GM23338 (cell line): ENCODE measurements at regions not wholly inside any gene's neighbourhood (a gene's known extent, or its start where the extent isn't known, plus 50 kb on each side); places are given as distances from the start of the nearest gene placed in this dataset.

Experiments used
- ATAC-seq: fragments of 200-7000 bp; cut with Tn5 transposase; 3 replicates; pipeline ENCODE4 v1.9.1; 2020
- DNase-seq: peaks from one replicate; pipeline ENCODE4 v3.0.0-alpha.2; 2015; ENCODE audit warnings: low spot score
- H2AFZ ChIP-seq: fragments of 200-600 bp; sonication (generic); 2 replicates; pipeline ENCODE4 v1.8.0; 2016; ENCODE audit warnings: antibody characterized with exemption, mild to moderate bottlenecking, moderate library complexity
- H3F3A ChIP-seq: fragments of 200-600 bp; sonication (generic); replicated peaks from 2 replicates; pipeline ENCODE4 v1.8.0; 2017; ENCODE audit warnings: antibody characterized with exemption, mixed run types, low read depth
- H3K27ac ChIP-seq: fragments of 200-600 bp; sonication (generic); 2 replicates; pipeline ENCODE4 v1.6.1; 2016; ENCODE audit warnings: low read depth
- H3K27me3 ChIP-seq: fragments of 200-600 bp; sonication (generic); 2 replicates; pipeline ENCODE4 v1.8.0; 2016; ENCODE audit warnings: mild to moderate bottlenecking, mixed run types, moderate library complexity; ENCODE audit not compliant: insufficient read depth
- H3K36me3 ChIP-seq: fragments of 200-600 bp; sonication (generic); 2 replicates; pipeline ENCODE4 v1.8.0; 2016; ENCODE audit warnings: mild to moderate bottlenecking; ENCODE audit not compliant: insufficient read depth
- H3K4me1 ChIP-seq: fragments of 200-600 bp; sonication (generic); 2 replicates; pipeline ENCODE4 v1.8.0; 2016; ENCODE audit warnings: mild to moderate bottlenecking, moderate library complexity; ENCODE audit not compliant: insufficient read depth
- H3K4me2 ChIP-seq: fragments of 200-600 bp; sonication (generic); 2 replicates; pipeline ENCODE4 v1.7.1; 2017; ENCODE audit warnings: mixed run types
- H3K4me3 ChIP-seq: fragments of 200-600 bp; sonication (generic); 2 replicates; pipeline ENCODE4 v1.6.1; 2016; ENCODE audit warnings: mixed run types
- H3K79me2 ChIP-seq: fragments of 200-600 bp; sonication (generic); replicated peaks from 2 replicates; pipeline ENCODE4 v1.8.0; 2017; ENCODE audit warnings: mild to moderate bottlenecking; ENCODE audit not compliant: insufficient read depth
- H3K9me2 ChIP-seq: fragments of 200-600 bp; sonication (generic); 2 replicates; pipeline ENCODE4 v1.8.0; 2017; ENCODE audit not compliant: insufficient read depth
- H4K20me1 ChIP-seq: fragments of 200-600 bp; sonication (generic); replicated peaks from 2 replicates; pipeline ENCODE4 v1.8.0; 2017; ENCODE audit warnings: mild to moderate bottlenecking; ENCODE audit not compliant: insufficient read depth
- H3K27ac Mint-ChIP-seq: 2 replicates; pipeline ENCODE4 v1.8.0; 2020; ENCODE audit warnings: inconsistent platforms, mild to moderate bottlenecking, moderate library complexity, mixed read lengths
- H3K27me3 Mint-ChIP-seq: 3 replicates; pipeline ENCODE4 v1.8.0; 2022; ENCODE audit warnings: low read depth, mild to moderate bottlenecking, moderate library complexity, mixed read lengths, inconsistent platforms; ENCODE audit not compliant: insufficient read depth, poor library complexity
- H3K36me3 Mint-ChIP-seq: 3 replicates; pipeline ENCODE4 v1.8.0; 2021; ENCODE audit warnings: low read depth, mild to moderate bottlenecking, inconsistent platforms, moderate library complexity, mixed read lengths
- H3K4me1 Mint-ChIP-seq: 3 replicates; pipeline ENCODE4 v1.8.0; 2020; ENCODE audit warnings: mild to moderate bottlenecking, inconsistent platforms, mixed read lengths
- H3K4me3 Mint-ChIP-seq: 3 replicates; pipeline ENCODE4 v1.8.0; 2021; ENCODE audit warnings: moderate library complexity, mild to moderate bottlenecking, inconsistent platforms, mixed read lengths
- H3K9me3 Mint-ChIP-seq: 3 replicates; pipeline ENCODE4 v1.8.0; 2020; ENCODE audit warnings: moderate library complexity, mild to moderate bottlenecking, inconsistent platforms, mixed read lengths
- EZH2phosphoT487 ChIP-seq: fragments of 200-600 bp; sonication (generic); IDR thresholded peaks from one replicate; pipeline ENCODE4 v1.8.1; 2018; ENCODE audit warnings: antibody characterized with exemption; ENCODE audit not compliant: unreplicated experiment
- POLR2AphosphoS5 ChIP-seq: IDR thresholded peaks from 2 replicates; pipeline ENCODE4 v1.6.1; 2016; ENCODE audit warnings: antibody characterized with exemption, low read depth
- STAT1 ChIP-seq: IDR thresholded peaks from one replicate; pipeline ENCODE4 v1.6.1; 2016; ENCODE audit warnings: antibody characterized with exemption; ENCODE audit not compliant: unreplicated experiment
- ZNF114 ChIP-seq: fragments of 250-450 bp; sonication (Bioruptor Pico); IDR thresholded peaks from 2 replicates; pipeline ENCODE4 v1.5.0; 2020; ENCODE audit warnings: mild to moderate bottlenecking, moderate library complexity
- ZNF331 ChIP-seq: fragments of 250-450 bp; sonication (Bioruptor Pico); IDR thresholded peaks from 2 replicates; pipeline ENCODE4 v1.5.0; 2020; ENCODE audit warnings: low read depth, mild to moderate bottlenecking, moderate library complexity
- TF ChIP-seq, protein P1 (sequence below), 2 experiments: fragments of 200-600 bp in 1 of 2; sonication (generic) in 1 of 2; conservative IDR thresholded peaks; 2 replicates each; pipeline versions ENCODE4 v1.5.1 to v1.6.1; 2016 to 2017; ENCODE audit warnings: antibody characterized with exemption in 2 of 2, low read depth in 2 of 2, mild to moderate bottlenecking in 2 of 2, moderate library complexity in 1 of 2
- TF ChIP-seq, protein P2 (sequence below): fragments of 250-450 bp; sonication (Bioruptor Pico); IDR thresholded peaks from 2 replicates; pipeline ENCODE4 v1.5.0; 2020; ENCODE audit warnings: mild to moderate bottlenecking, moderate library complexity

DNA sequence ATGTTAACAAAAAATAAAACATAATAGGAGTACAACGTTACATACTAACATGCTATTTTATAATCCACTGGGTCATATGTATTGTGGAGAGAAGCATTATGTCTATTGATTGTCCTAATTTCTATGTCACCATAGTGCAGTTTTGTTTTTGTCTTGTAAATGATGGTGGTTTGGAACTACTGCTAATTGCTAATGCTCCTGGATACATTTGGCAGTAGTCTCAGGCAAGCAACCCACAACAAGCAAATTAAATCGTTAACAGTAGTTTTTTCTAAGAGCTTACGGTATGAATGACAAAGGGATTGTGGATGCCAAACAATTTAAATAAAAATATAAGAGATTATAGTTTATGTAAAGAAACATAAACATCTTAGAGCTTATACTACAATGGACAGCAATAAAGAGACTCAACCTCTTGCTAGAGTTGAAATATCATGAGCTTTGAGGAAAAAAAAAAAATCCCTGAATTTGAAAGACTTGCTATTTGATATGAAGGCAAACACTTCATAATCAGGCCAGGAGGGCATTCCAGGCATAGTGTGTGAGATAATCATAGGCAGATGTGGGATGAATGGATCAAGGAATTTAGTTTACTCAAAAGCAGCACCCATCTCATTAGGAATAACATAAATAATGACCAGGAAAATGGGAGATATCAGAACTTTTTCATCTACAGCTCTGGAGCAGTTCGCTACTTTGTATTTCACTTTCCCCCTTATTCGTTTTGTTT is 181.3 kb downstream of the CCDC59 start:
- H3K4me1 ChIP-seq = peaks cover 8% of the 10 kb centered on the region
- no peaks in the 10 kb centered on the region for H3F3A ChIP-seq
- H3K36me3 Mint-ChIP-seq = no peaks in the 10 kb centered on the region
- H3K27ac Mint-ChIP-seq = no peak overlapping the region
- no peak overlapping the region for H3K4me3 ChIP-seq
- peak overlapping the region; percentile 46; the same call in 1 of the 2 replicates for H3K4me2 ChIP-seq
- peaks cover 14% of the 10 kb centered on the region; the same call in 2 of the 3 replicates for H3K4me1 Mint-ChIP-seq
- no peak overlapping the region for H3K27ac ChIP-seq
- no peaks in the 10 kb centered on the region for H3K36me3 ChIP-seq
- ATAC-seq = no peak
- no peaks in the 10 kb centered on the region for H3K27me3 Mint-ChIP-seq
- H3K9me2 ChIP-seq = no peaks in the 10 kb centered on the region
- H3K9me3 Mint-ChIP-seq = no peaks in the 10 kb centered on the region
- no peak overlapping the region for H2AFZ ChIP-seq
- H3K4me3 Mint-ChIP-seq = no peak overlapping the region
- no peaks in the 10 kb centered on the region for H4K20me1 ChIP-seq
- no peaks in the 10 kb centered on the region for H3K27me3 ChIP-seq
- no peaks in the 10 kb centered on the region for H3K79me2 ChIP-seq
- TF ChIP-seq ZNF331 (CRISPR knock-in tag) (no peak), EZH2phosphoT487 (no peak), ZNF114 (no peak), STAT1 (no peak), POLR2AphosphoS5 (no peak)
- TF ChIP-seq, protein P1, sequence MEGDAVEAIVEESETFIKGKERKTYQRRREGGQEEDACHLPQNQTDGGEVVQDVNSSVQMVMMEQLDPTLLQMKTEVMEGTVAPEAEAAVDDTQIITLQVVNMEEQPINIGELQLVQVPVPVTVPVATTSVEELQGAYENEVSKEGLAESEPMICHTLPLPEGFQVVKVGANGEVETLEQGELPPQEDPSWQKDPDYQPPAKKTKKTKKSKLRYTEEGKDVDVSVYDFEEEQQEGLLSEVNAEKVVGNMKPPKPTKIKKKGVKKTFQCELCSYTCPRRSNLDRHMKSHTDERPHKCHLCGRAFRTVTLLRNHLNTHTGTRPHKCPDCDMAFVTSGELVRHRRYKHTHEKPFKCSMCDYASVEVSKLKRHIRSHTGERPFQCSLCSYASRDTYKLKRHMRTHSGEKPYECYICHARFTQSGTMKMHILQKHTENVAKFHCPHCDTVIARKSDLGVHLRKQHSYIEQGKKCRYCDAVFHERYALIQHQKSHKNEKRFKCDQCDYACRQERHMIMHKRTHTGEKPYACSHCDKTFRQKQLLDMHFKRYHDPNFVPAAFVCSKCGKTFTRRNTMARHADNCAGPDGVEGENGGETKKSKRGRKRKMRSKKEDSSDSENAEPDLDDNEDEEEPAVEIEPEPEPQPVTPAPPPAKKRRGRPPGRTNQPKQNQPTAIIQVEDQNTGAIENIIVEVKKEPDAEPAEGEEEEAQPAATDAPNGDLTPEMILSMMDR (conservative IDR thresholded peaks at IDR 0.05; ENCODE audit: low read depth in 2 of 2) = no peak
- TF ChIP-seq, protein P2, sequence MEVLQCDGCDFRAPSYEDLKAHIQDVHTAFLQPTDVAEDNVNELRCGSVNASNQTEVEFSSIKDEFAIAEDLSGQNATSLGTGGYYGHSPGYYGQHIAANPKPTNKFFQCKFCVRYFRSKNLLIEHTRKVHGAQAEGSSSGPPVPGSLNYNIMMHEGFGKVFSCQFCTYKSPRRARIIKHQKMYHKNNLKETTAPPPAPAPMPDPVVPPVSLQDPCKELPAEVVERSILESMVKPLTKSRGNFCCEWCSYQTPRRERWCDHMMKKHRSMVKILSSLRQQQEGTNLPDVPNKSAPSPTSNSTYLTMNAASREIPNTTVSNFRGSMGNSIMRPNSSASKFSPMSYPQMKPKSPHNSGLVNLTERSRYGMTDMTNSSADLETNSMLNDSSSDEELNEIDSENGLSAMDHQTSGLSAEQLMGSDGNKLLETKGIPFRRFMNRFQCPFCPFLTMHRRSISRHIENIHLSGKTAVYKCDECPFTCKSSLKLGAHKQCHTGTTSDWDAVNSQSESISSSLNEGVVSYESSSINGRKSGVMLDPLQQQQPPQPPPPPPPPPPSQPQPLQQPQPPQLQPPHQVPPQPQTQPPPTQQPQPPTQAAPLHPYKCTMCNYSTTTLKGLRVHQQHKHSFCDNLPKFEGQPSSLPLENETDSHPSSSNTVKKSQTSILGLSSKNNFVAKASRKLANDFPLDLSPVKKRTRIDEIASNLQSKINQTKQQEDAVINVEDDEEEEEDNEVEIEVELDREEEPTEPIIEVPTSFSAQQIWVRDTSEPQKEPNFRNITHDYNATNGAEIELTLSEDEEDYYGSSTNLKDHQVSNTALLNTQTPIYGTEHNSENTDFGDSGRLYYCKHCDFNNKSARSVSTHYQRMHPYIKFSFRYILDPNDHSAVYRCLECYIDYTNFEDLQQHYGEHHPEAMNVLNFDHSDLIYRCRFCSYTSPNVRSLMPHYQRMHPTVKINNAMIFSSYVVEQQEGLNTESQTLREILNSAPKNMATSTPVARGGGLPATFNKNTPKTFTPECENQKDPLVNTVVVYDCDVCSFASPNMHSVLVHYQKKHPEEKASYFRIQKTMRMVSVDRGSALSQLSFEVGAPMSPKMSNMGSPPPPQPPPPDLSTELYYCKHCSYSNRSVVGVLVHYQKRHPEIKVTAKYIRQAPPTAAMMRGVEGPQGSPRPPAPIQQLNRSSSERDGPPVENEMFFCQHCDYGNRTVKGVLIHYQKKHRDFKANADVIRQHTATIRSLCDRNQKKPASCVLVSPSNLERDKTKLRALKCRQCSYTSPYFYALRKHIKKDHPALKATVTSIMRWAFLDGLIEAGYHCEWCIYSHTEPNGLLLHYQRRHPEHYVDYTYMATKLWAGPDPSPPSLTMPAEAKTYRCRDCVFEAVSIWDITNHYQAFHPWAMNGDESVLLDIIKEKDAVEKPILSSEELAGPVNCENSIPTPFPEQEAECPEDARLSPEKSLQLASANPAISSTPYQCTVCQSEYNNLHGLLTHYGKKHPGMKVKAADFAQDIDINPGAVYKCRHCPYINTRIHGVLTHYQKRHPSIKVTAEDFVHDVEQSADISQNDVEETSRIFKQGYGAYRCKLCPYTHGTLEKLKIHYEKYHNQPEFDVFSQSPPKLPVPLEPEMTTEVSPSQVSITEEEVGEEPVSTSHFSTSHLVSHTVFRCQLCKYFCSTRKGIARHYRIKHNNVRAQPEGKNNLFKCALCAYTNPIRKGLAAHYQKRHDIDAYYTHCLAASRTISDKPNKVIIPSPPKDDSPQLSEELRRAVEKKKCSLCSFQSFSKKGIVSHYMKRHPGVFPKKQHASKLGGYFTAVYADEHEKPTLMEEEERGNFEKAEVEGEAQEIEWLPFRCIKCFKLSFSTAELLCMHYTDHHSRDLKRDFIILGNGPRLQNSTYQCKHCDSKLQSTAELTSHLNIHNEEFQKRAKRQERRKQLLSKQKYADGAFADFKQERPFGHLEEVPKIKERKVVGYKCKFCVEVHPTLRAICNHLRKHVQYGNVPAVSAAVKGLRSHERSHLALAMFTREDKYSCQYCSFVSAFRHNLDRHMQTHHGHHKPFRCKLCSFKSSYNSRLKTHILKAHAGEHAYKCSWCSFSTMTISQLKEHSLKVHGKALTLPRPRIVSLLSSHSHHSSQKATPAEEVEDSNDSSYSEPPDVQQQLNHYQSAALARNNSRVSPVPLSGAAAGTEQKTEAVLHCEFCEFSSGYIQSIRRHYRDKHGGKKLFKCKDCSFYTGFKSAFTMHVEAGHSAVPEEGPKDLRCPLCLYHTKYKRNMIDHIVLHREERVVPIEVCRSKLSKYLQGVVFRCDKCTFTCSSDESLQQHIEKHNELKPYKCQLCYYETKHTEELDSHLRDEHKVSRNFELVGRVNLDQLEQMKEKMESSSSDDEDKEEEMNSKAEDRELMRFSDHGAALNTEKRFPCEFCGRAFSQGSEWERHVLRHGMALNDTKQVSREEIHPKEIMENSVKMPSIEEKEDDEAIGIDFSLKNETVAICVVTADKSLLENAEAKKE = no peak
- peak; percentile 5 for DNase-seq
